ENCODE measurements at regions not wholly inside any gene's neighbourhood (a gene's known extent, or its start where the extent isn't known, plus 50 kb on each side); places are given as distances from the start of the nearest gene placed in this dataset.

GRCh38 chr7:19415123-19415522 lies 269.9 kb upstream of the FERD3L start:
- CTCF ChIA-PET (ENCODE audit: partially characterized antibody): interaction anchor here (0.6 to 1.7 kb wide), 3 partner anchors 9 to 1748 kb away, joined by 3 to 6 read pairs (median 3); no protein-coding TSS in a partner anchor
- no peak for FAIRE-seq
- TF ChIP-seq TAF1 (IDR thresholded peaks at IDR 0.05; ENCODE audit: low read depth, low read length): no peak
- no peak for TF ChIP-seq RNF2 (IDR thresholded peaks at IDR 0.05; ENCODE audit: borderline replicate concordance, low read depth, low read length, missing control alignments, poor library complexity, severe bottlenecking)
- TF ChIP-seq RXRA (IDR thresholded peaks at IDR 0.05; ENCODE audit: insufficient read depth, low read depth, low read length): no peak
- no peak for TF ChIP-seq SAP30 (IDR thresholded peaks at IDR 0.05; ENCODE audit: insufficient read depth, insufficient replicate concordance, low read length)
- no peak for TF ChIP-seq ATF3 (IDR thresholded peaks at IDR 0.05; ENCODE audit: insufficient read depth, low read depth, low read length)
- TF ChIP-seq HDAC2 (IDR thresholded peaks at IDR 0.05; ENCODE audit: borderline replicate concordance in 1 of 2, low read depth in 2 of 2, low read length in 2 of 2): no peak
- no peak for TF ChIP-seq TAF7 (optimal IDR thresholded peaks at IDR 0.05; ENCODE audit: borderline replicate concordance, low read depth, low read length)
- TF ChIP-seq ASH2L (IDR thresholded peaks at IDR 0.05; ENCODE audit: low read length): no peak
- no peak for TF ChIP-seq SIRT6 (IDR thresholded peaks at IDR 0.05; ENCODE audit: low read length)
- no peak for TF ChIP-seq CTCF (IDR thresholded peaks at IDR 0.05; ENCODE audit: control extremely low read depth in 1 of 3, insufficient read depth in 1 of 3, low read depth in 1 of 3, low read length in 3 of 3)

More at GRCh38 chr7:19415123-19415522, 269.9 kb upstream of the FERD3L start:
- Histone ChIP-seq H4K20me1 (replicated peaks in 1 of 2; ENCODE audit: control insufficient read depth in 1 of 2, insufficient read depth in 2 of 2, low read length in 2 of 2) (no peaks in the 10 kb centered on the region), H2AK5ac (ENCODE audit: low read depth, low read length) (no peak overlapping the region), H3K56ac (replicated peaks; ENCODE audit: insufficient read length, low read depth, low read length) (no peak overlapping the region), H3K27me3 (replicated peaks in 1 of 4; ENCODE audit: control insufficient read depth in 3 of 4, extremely low read depth in 1 of 4, insufficient read depth in 3 of 4, low read length in 3 of 4) (no peaks in the 10 kb centered on the region), H3K27ac (ENCODE audit: low read depth, low read length) (no peak overlapping the region), H3K23me2 (ENCODE audit: low read depth, low read length) (no peaks in the 10 kb centered on the region), H2AFZ (ENCODE audit: low read length) (no peak overlapping the region), H2BK120ac (replicated peaks; ENCODE audit: low read depth, low read length) (no peak overlapping the region), H2BK5ac (ENCODE audit: low read depth, low read length) (no peak overlapping the region), H3K4me2 (ENCODE audit: insufficient read depth in 1 of 2, low read depth in 2 of 2, low read length in 2 of 2) (no peak overlapping the region), H2BK12ac (ENCODE audit: low read depth, low read length) (no peak overlapping the region), H3K36me3 (ENCODE audit: control insufficient read depth in 2 of 4, insufficient read depth in 4 of 4, low read length in 3 of 4) (no peaks in the 10 kb centered on the region), H3K4me1 (replicated peaks in 1 of 4; ENCODE audit: control insufficient read depth in 3 of 4, insufficient read depth in 4 of 4, low read length in 3 of 4) (peaks cover 0 to 8% (median 0%) of the 10 kb centered on the region in 4 experiments; a peak in 2 of 7 replicates), H4K8ac (ENCODE audit: extremely low read depth, insufficient read depth, low read length) (no peak overlapping the region), H3K23ac (ENCODE audit: insufficient read length) (no peak overlapping the region), H3K4ac (replicated peaks; ENCODE audit: insufficient read length, low read depth, low read length) (no peak overlapping the region), H2BK20ac (ENCODE audit: low read length) (no peak overlapping the region), H3K9ac (replicated peaks in 1 of 4; ENCODE audit: extremely low read depth in 1 of 4, low read depth in 3 of 4, low read length in 3 of 4) (no peak overlapping the region), H3K79me2 (ENCODE audit: control insufficient read depth in 1 of 2, insufficient read depth in 2 of 2, low read length in 2 of 2) (no peaks in the 10 kb centered on the region), H3K14ac (ENCODE audit: insufficient read length) (no peak overlapping the region), H3K18ac (ENCODE audit: extremely low read depth, low read length) (no peak overlapping the region), H3K9me3 (ENCODE audit: insufficient read depth in 2 of 2, low read depth in 1 of 2, low read length in 1 of 2) (no peaks in the 10 kb centered on the region), H4K91ac (replicated peaks; ENCODE audit: insufficient read length, low read length) (no peak overlapping the region), H2BK15ac (ENCODE audit: low read length) (no peak overlapping the region), H4K5ac (ENCODE audit: insufficient read length, low read depth, low read length) (no peak overlapping the region), H3K79me1 (ENCODE audit: low read depth, low read length) (no peaks in the 10 kb centered on the region), H3K4me3 (ENCODE audit: extremely low read depth in 1 of 4, insufficient read depth in 2 of 4, low read depth in 3 of 4, low read length in 4 of 4) (no peak overlapping the region)
- POLR2A ChIA-PET (ENCODE audit: partially characterized antibody): no interaction called here
- 87% methylated on average over 2 of the region's 2 CpGs; no CpG with 5 or more reads in 1 of the 2 experiments for WGBS, 2 experiments (ENCODE audit: extremely low coverage in 1 of 2, insufficient coverage in 1 of 2, insufficient read length in 1 of 2, insufficient replicate concordance in 2 of 2, low coverage in 1 of 2, low lambda C conversion rate in 2 of 2, missing lambda C conversion rate in 1 of 2)
- DNase-seq (ENCODE audit: low read depth in 1 of 2, low spot score in 2 of 2): no peak

All from H1 (cell line).